ENCODE measurements at regions not wholly inside any gene's neighbourhood (a gene's known extent, or its start where the extent isn't known, plus 50 kb on each side); places are given as distances from the start of the nearest gene placed in this dataset.

DNA sequence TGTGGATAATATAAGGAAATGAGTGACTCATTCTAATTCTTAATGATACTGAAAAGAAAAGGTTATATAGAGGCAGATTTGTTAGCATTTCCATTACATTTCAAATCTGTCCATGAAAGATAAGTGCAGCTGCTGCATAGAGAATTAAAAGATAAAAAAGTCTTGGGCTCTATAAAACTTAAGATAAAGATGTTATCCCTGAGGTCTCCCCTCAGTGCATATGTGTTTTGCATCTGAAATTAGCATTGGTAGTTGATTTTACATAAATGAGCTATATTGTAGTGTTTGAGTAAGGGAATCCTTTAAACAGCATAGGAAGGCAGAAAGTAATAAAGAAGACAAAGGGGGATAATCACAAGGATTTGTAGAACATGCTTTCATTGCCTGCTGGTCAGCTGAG lies 206.2 kb downstream of the FSCB start:
- H3K4me3 ChIP-seq (ENCODE audit: low read depth, low read length): no peak overlapping the region
- DNase-seq: no peak
- intact Hi-C loops (cut with micrococcal nuclease; ENCODE audit: unreplicated experiment): no loop called here
- no peaks in the 10 kb centered on the region for H3K27me3 Mint-ChIP-seq (ENCODE audit: insufficient read depth, unreplicated experiment)
- H3K36me3 ChIP-seq (ENCODE audit: control insufficient read depth, insufficient read depth, low read length): no peaks in the 10 kb centered on the region
- H3K4me3 Mint-ChIP-seq (ENCODE audit: unreplicated experiment): no peak overlapping the region
- peaks cover 17% of the 10 kb centered on the region for H3K9me3 Mint-ChIP-seq (ENCODE audit: unreplicated experiment)
- TF ChIP-seq CTCF (IDR thresholded peaks at IDR 0.05; ENCODE audit: insufficient read depth in 1 of 2, low read depth in 1 of 2, low read length in 1 of 2, severe bottlenecking in 1 of 2, unreplicated experiment in 1 of 2): no peak
- no peak overlapping the region for H3K27ac Mint-ChIP-seq (ENCODE audit: unreplicated experiment)
- H3K27me3 ChIP-seq (replicated peaks; ENCODE audit: control insufficient read depth, insufficient read depth, low read length): no peaks in the 10 kb centered on the region
- H3K4me1 ChIP-seq: peaks cover 3% of the 10 kb centered on the region; the same call in 1 of the 2 replicates
- CTCF ChIA-PET: no interaction called here
- no peaks in the 10 kb centered on the region for H3K4me1 Mint-ChIP-seq (ENCODE audit: low read depth, unreplicated experiment)
- POLR2A ChIA-PET: no interaction called here
- peaks cover 15% of the 10 kb centered on the region for H3K9me3 ChIP-seq
- peaks cover 8% of the 10 kb centered on the region for H3K36me3 Mint-ChIP-seq (ENCODE audit: insufficient read depth, unreplicated experiment)
- BruUV-seq (replicated peaks): no TSS peak

DNA sequence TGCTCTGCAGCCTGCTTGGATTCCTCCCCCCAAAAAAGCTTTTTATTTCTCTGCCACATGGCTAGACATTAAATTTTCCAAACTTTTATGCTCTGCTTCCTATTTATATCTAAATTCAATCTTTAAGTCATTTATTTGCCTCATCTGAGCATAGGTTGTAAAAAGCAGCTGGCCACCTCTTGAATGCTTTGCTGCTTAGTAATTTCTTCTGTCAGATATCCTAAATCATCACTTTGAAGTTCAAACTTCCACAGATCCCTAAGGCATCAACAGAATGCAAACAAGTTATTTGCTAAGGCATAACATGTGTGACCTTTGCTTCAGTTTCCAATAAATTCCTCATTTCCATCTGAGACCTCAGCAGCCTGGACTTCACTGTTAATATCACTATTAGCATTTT lies 209.6 kb downstream of the FSCB start:
- H3K4me1 ChIP-seq: peaks cover 3% of the 10 kb centered on the region; the same call in 1 of the 2 replicates
- TF ChIP-seq CTCF (IDR thresholded peaks at IDR 0.05; ENCODE audit: insufficient read depth in 1 of 2, low read depth in 1 of 2, low read length in 1 of 2, severe bottlenecking in 1 of 2, unreplicated experiment in 1 of 2): no peak
- intact Hi-C loops (cut with micrococcal nuclease; ENCODE audit: unreplicated experiment): no loop called here
- no peaks in the 10 kb centered on the region for H3K4me1 Mint-ChIP-seq (ENCODE audit: low read depth, unreplicated experiment)
- ChIA-PET CTCF (no interaction called here), POLR2A (no interaction called here)
- H3K27ac Mint-ChIP-seq (ENCODE audit: unreplicated experiment): no peak overlapping the region
- H3K9me3 Mint-ChIP-seq (ENCODE audit: unreplicated experiment): peaks cover 26% of the 10 kb centered on the region
- peaks cover 8% of the 10 kb centered on the region for H3K36me3 Mint-ChIP-seq (ENCODE audit: insufficient read depth, unreplicated experiment)
- no peak overlapping the region for H3K4me3 ChIP-seq (ENCODE audit: low read depth, low read length)
- H3K36me3 ChIP-seq (ENCODE audit: control insufficient read depth, insufficient read depth, low read length): no peaks in the 10 kb centered on the region
- BruUV-seq (replicated peaks): no TSS peak
- no peaks in the 10 kb centered on the region for H3K27me3 ChIP-seq (replicated peaks; ENCODE audit: control insufficient read depth, insufficient read depth, low read length)
- H3K9me3 ChIP-seq: peaks cover 15% of the 10 kb centered on the region
- no peaks in the 10 kb centered on the region for H3K27me3 Mint-ChIP-seq (ENCODE audit: insufficient read depth, unreplicated experiment)
- no peak overlapping the region for H3K4me3 Mint-ChIP-seq (ENCODE audit: unreplicated experiment)
- no peak for DNase-seq

DNA sequence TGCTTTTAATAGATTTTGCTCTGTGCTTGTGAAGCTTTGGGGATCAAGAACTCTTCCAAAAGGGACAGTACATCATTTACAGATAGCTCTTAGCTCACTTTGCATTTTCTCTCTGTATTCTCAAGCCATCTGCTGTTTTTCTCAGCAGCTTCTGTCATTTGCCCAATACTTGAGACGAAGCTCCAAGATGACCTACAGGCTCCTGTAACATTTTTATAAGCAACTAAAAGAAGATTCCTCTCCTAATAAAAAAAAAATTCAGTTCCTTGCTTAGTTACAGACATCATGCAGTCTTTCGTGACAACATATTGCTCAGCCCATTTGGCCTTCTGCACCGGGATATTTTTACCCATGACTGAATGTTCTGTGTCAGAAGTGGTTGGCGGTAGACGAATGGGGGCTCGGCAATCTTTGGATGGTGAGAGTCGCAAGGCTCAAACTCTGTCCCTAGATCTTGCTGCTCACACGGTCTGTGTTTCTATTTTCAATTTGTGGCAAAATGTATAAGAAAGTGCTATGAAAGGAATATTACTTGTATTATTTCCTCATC lies 215.6 kb downstream of the FSCB start:
- TF ChIP-seq CTCF (IDR thresholded peaks at IDR 0.05; ENCODE audit: insufficient read depth in 1 of 2, low read depth in 1 of 2, low read length in 1 of 2, severe bottlenecking in 1 of 2, unreplicated experiment in 1 of 2): no peak
- Mint-ChIP-seq H3K9me3 (ENCODE audit: unreplicated experiment) (peaks cover 9% of the 10 kb centered on the region), H3K36me3 (ENCODE audit: insufficient read depth, unreplicated experiment) (no peaks in the 10 kb centered on the region), H3K27ac (ENCODE audit: unreplicated experiment) (no peak overlapping the region), H3K27me3 (ENCODE audit: insufficient read depth, unreplicated experiment) (no peaks in the 10 kb centered on the region), H3K4me3 (ENCODE audit: unreplicated experiment) (no peak overlapping the region), H3K4me1 (ENCODE audit: low read depth, unreplicated experiment) (no peaks in the 10 kb centered on the region)
- DNase-seq: no peak
- no peaks in the 10 kb centered on the region for H3K4me1 ChIP-seq
- no peaks in the 10 kb centered on the region for H3K36me3 ChIP-seq (ENCODE audit: control insufficient read depth, insufficient read depth, low read length)
- intact Hi-C loops (cut with micrococcal nuclease; ENCODE audit: unreplicated experiment): no loop called here
- BruUV-seq (replicated peaks): no TSS peak
- CTCF ChIA-PET: no interaction called here
- no peaks in the 10 kb centered on the region for H3K27me3 ChIP-seq (replicated peaks; ENCODE audit: control insufficient read depth, insufficient read depth, low read length)
- no peaks in the 10 kb centered on the region; the same call in none of the 2 replicates for H3K9me3 ChIP-seq
- no peak overlapping the region for H3K4me3 ChIP-seq (ENCODE audit: low read depth, low read length)
- POLR2A ChIA-PET: no interaction called here

Data from Caco-2 (cell line).